Esophagus muscularis mucosa (tissue), 3 donors: ENCODE measurements at regions not wholly inside any gene's neighbourhood (a gene's known extent, or its start where the extent isn't known, plus 50 kb on each side); places are given as distances from the start of the nearest gene placed in this dataset.

Source experiments
- POLR2A ChIP-seq: fragments of 450-650 bp; IDR thresholded peaks from one replicate; pipeline ENCODE4 v1.6.1; 2017; ENCODE audit warnings: antibody characterized with exemption, moderate library complexity, mild to moderate bottlenecking, low read depth
- POLR2AphosphoS5 ChIP-seq, 2 donors: sonication (generic); formaldehyde crosslinking; IDR thresholded peaks; one replicate each; pipeline ENCODE4 v1.6.1; 2017; ENCODE audit warnings: antibody characterized with exemption in 2 of 2
- TF ChIP-seq, protein P1 (sequence below), 3 experiments: fragments of 200-600 bp in 2 of 3; fragments of 450-650 bp in 1 of 3; sonication (generic) in 2 of 3; IDR thresholded peaks; one replicate each; pipeline ENCODE4 v1.5.1; 2017 to 2019; ENCODE audit warnings: antibody characterized with exemption in 3 of 3, mild to moderate bottlenecking in 2 of 3, moderate library complexity in 1 of 3

DNA sequence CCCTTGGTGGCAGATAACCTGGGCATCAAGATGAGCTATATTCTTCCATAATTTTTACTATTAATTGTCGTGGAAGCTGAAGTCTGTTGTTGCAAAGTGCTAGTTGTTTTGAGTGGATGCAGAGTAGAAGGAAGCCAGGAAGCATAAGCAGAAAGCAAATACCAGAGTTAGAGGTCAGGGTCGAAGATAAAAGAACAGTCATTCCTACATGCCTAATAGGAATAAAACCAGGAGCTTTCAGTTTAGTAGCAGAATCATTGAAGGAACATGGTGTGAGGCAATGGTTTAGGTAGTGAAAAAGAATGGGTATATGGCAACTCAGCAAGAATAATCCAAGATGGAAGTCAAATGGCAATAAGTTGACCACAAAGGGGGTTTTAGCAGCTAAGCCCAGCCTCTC, 121.6 kb upstream of the FST start:
- TF ChIP-seq POLR2A = no peak
- TF ChIP-seq, protein P1, sequence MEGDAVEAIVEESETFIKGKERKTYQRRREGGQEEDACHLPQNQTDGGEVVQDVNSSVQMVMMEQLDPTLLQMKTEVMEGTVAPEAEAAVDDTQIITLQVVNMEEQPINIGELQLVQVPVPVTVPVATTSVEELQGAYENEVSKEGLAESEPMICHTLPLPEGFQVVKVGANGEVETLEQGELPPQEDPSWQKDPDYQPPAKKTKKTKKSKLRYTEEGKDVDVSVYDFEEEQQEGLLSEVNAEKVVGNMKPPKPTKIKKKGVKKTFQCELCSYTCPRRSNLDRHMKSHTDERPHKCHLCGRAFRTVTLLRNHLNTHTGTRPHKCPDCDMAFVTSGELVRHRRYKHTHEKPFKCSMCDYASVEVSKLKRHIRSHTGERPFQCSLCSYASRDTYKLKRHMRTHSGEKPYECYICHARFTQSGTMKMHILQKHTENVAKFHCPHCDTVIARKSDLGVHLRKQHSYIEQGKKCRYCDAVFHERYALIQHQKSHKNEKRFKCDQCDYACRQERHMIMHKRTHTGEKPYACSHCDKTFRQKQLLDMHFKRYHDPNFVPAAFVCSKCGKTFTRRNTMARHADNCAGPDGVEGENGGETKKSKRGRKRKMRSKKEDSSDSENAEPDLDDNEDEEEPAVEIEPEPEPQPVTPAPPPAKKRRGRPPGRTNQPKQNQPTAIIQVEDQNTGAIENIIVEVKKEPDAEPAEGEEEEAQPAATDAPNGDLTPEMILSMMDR (IDR thresholded peaks at IDR 0.05) = no peak
- TF ChIP-seq POLR2AphosphoS5 (IDR thresholded peaks at IDR 0.05) = no peak
